ENCODE measurements at regions not wholly inside any gene's neighbourhood (a gene's known extent, or its start where the extent isn't known, plus 50 kb on each side); places are given as distances from the start of the nearest gene placed in this dataset.

GRCh38 chr14:66165337-66165736 is 320.8 kb upstream of the CCDC196 start:
- intact Hi-C loops (cut with DNase I; ENCODE audit: low total_unique reads), result no loop called here
- no peaks in the 10 kb centered on the region for H3K36me3 ChIP-seq
- DNase-seq, result no peak
- no peaks in the 10 kb centered on the region for H3K4me1 ChIP-seq
- no peak overlapping the region for H3K27ac ChIP-seq
- H3K4me3 ChIP-seq, result no peak overlapping the region
- H3K9me3 ChIP-seq, result no peaks in the 10 kb centered on the region
- no peaks in the 10 kb centered on the region for H3K27me3 ChIP-seq
- no peak for TF ChIP-seq POLR2A (IDR thresholded peaks at IDR 0.05)
- TF ChIP-seq, protein P1, sequence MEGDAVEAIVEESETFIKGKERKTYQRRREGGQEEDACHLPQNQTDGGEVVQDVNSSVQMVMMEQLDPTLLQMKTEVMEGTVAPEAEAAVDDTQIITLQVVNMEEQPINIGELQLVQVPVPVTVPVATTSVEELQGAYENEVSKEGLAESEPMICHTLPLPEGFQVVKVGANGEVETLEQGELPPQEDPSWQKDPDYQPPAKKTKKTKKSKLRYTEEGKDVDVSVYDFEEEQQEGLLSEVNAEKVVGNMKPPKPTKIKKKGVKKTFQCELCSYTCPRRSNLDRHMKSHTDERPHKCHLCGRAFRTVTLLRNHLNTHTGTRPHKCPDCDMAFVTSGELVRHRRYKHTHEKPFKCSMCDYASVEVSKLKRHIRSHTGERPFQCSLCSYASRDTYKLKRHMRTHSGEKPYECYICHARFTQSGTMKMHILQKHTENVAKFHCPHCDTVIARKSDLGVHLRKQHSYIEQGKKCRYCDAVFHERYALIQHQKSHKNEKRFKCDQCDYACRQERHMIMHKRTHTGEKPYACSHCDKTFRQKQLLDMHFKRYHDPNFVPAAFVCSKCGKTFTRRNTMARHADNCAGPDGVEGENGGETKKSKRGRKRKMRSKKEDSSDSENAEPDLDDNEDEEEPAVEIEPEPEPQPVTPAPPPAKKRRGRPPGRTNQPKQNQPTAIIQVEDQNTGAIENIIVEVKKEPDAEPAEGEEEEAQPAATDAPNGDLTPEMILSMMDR (IDR thresholded peaks at IDR 0.05), result no peak

- DNase-seq, result no peak
- H3K36me3 ChIP-seq, result no peaks in the 10 kb centered on the region
- no peak overlapping the region for H3K4me3 ChIP-seq
- intact Hi-C loops (cut with DNase I; ENCODE audit: low total_unique reads), result no loop called here
- H3K9me3 ChIP-seq, result peaks cover 0 to 2% of the 10 kb centered on the region in 2 donors
- H3K27me3 ChIP-seq, result no peaks in the 10 kb centered on the region
- TF ChIP-seq, protein P1 (IDR thresholded peaks at IDR 0.05), result no peak
- TF ChIP-seq POLR2A (IDR thresholded peaks at IDR 0.05), result no peak
- no peaks in the 10 kb centered on the region for H3K4me1 ChIP-seq
- H3K27ac ChIP-seq, result no peak overlapping the region
Measured at GRCh38 chr14:66174453-66174891, 311.7 kb upstream of the CCDC196 start.

- no peak for DNase-seq
- Histone ChIP-seq H3K36me3 (no peaks in the 10 kb centered on the region), H3K4me3 (no peak overlapping the region), H3K27me3 (no peaks in the 10 kb centered on the region), H3K9me3 (peaks cover 0 to 2% of the 10 kb centered on the region in 2 donors), H3K4me1 (no peaks in the 10 kb centered on the region), H3K27ac (no peak overlapping the region)
- intact Hi-C loops (cut with DNase I; ENCODE audit: low total_unique reads), result no loop called here
- no peak for TF ChIP-seq POLR2A (IDR thresholded peaks at IDR 0.05)
- TF ChIP-seq, protein P1 (IDR thresholded peaks at IDR 0.05), result no peak
Measured at GRCh38 chr14:66177935-66178334, 308.2 kb upstream of the CCDC196 start.

GRCh38 chr14:66196670-66197069 is 289.5 kb upstream of the CCDC196 start:
- Histone ChIP-seq H3K36me3 (no peaks in the 10 kb centered on the region), H3K27me3 (no peaks in the 10 kb centered on the region), H3K9me3 (no peaks in the 10 kb centered on the region), H3K4me1 (no peaks in the 10 kb centered on the region), H3K4me3 (no peak overlapping the region), H3K27ac (no peak overlapping the region)
- DNase-seq, result no peak
- TF ChIP-seq POLR2A (IDR thresholded peaks at IDR 0.05), result no peak
- TF ChIP-seq, protein P1 (IDR thresholded peaks at IDR 0.05), result no peak
- intact Hi-C loops (cut with DNase I; ENCODE audit: low total_unique reads), result no loop called here

GRCh38 chr14:66197276-66197675 is 288.9 kb upstream of the CCDC196 start:
- Histone ChIP-seq H3K4me3 (no peak overlapping the region), H3K36me3 (no peaks in the 10 kb centered on the region), H3K27me3 (no peaks in the 10 kb centered on the region), H3K9me3 (no peaks in the 10 kb centered on the region), H3K4me1 (no peaks in the 10 kb centered on the region), H3K27ac (no peak overlapping the region)
- TF ChIP-seq POLR2A (IDR thresholded peaks at IDR 0.05), result no peak
- TF ChIP-seq, protein P1 (IDR thresholded peaks at IDR 0.05), result no peak
- intact Hi-C loops (cut with DNase I; ENCODE audit: low total_unique reads), result no loop called here
- no peak for DNase-seq

Measured in uterus (tissue), 3 donors.